Neural cell (in vitro differentiated cells): ENCODE measurements at regions not wholly inside any gene's neighbourhood (a gene's known extent, or its start where the extent isn't known, plus 50 kb on each side); places are given as distances from the start of the nearest gene placed in this dataset.

Experiments used
- H2AFZ ChIP-seq: fragments of 200-600, 300-800 bp; sonication (generic), shearing (Covaris generic); 2 replicates; pipeline ENCODE4 v1.6.0; 2014; ENCODE audit warnings: low read depth, mild to moderate bottlenecking, antibody characterized with exemption, low read length, moderate library complexity
- H3F3A ChIP-seq: fragments of 200-600 bp; shearing (Covaris generic); 2 replicates; pipeline ENCODE4 v1.6.1; 2016; ENCODE audit warnings: mild to moderate bottlenecking, moderate library complexity, mixed read lengths, antibody characterized with exemption, low read length; ENCODE audit not compliant: insufficient read depth, poor library complexity, severe bottlenecking
- H3K27ac ChIP-seq: fragments of 200-600, 300-800 bp; sonication (generic), shearing (Covaris generic); 2 replicates; pipeline ENCODE4 v1.5.1; 2014; ENCODE audit warnings: mild to moderate bottlenecking, low read length, moderate library complexity
- H3K27me3 ChIP-seq: fragments of 300-800, 200-600 bp; sonication (generic), shearing (Covaris generic); 2 replicates; pipeline ENCODE4 v1.6.0; 2014; ENCODE audit warnings: mild to moderate bottlenecking, low read depth, low read length, moderate library complexity; ENCODE audit not compliant: insufficient read depth
- H3K36me3 ChIP-seq: fragments of 300-800, 200-600 bp; sonication (generic), shearing (Covaris generic); 2 replicates; pipeline ENCODE4 v1.5.1; 2014; ENCODE audit warnings: mild to moderate bottlenecking, antibody characterized with exemption, low read length, moderate library complexity; ENCODE audit not compliant: insufficient read depth
- H3K4me2 ChIP-seq: fragments of 300-800, 200-600 bp; sonication (generic), shearing (Covaris generic); 2 replicates; pipeline ENCODE4 v1.6.0; 2014; ENCODE audit warnings: mild to moderate bottlenecking, low read length
- H3K4me3 ChIP-seq: fragments of 300-800, 200-600 bp; sonication (generic), shearing (Covaris generic); 2 replicates; pipeline ENCODE4 v1.5.1; 2014; ENCODE audit warnings: mild to moderate bottlenecking, low read length, moderate library complexity
- H3K79me2 ChIP-seq: fragments of 200-600 bp; shearing (Covaris generic); replicated peaks from 2 replicates; pipeline ENCODE4 v1.6.0; 2014; ENCODE audit warnings: mild to moderate bottlenecking, low read length, moderate library complexity; ENCODE audit not compliant: insufficient read depth
- H3K9ac ChIP-seq: fragments of 300-800, 200-600 bp; sonication (generic), shearing (Covaris generic); 2 replicates; pipeline ENCODE4 v1.6.1; 2016; ENCODE audit warnings: mild to moderate bottlenecking, low read length, mixed read lengths
- H3K9me2 ChIP-seq: fragments of 200-600 bp; shearing (Covaris generic); 2 replicates; pipeline ENCODE4 v1.6.1; 2016; ENCODE audit warnings: mild to moderate bottlenecking, low read length, mixed read lengths; ENCODE audit not compliant: insufficient read depth
- H3K9me3 ChIP-seq: fragments of 200-600, 300-800 bp; sonication (generic), shearing (Covaris generic); 2 replicates; pipeline ENCODE4 v1.6.1; 2016; ENCODE audit warnings: mild to moderate bottlenecking, mixed run types, low read length, moderate library complexity, mixed read lengths
- H4K20me1 ChIP-seq: fragments of 200-600 bp; shearing (Covaris generic); 2 replicates; pipeline ENCODE4 v1.6.1; 2016; ENCODE audit warnings: mild to moderate bottlenecking, mixed run types; ENCODE audit not compliant: insufficient read depth
- EP300 ChIP-seq: fragments of 450-650 bp; conservative IDR thresholded peaks from 2 replicates; pipeline ENCODE4 v1.6.1; 2014; ENCODE audit warnings: antibody characterized with exemption, mild to moderate bottlenecking, moderate library complexity; ENCODE audit not compliant: poor library complexity, severe bottlenecking
- EZH2 ChIP-seq: fragments of 200-600, 300-800 bp; shearing (Covaris generic), sonication (generic); IDR thresholded peaks from 2 replicates; pipeline ENCODE4 v1.6.1; 2014; ENCODE audit warnings: antibody characterized with exemption, low read length, borderline replicate concordance, mild to moderate bottlenecking; ENCODE audit not compliant: insufficient read depth, poor library complexity, severe bottlenecking
- MXI1 ChIP-seq: fragments of 450-650 bp; conservative IDR thresholded peaks from 2 replicates; pipeline ENCODE4 v1.6.1; 2014; ENCODE audit warnings: antibody characterized with exemption, mild to moderate bottlenecking; ENCODE audit not compliant: poor library complexity, severe bottlenecking
- POLR2AphosphoS5 ChIP-seq: IDR thresholded peaks from 2 replicates; pipeline ENCODE4 v1.6.1; 2012
- RAD21 ChIP-seq: fragments of 450-650 bp; conservative IDR thresholded peaks from 2 replicates; pipeline ENCODE4 v1.6.1; 2014; ENCODE audit warnings: antibody characterized with exemption, mild to moderate bottlenecking, moderate library complexity
- SMC3 ChIP-seq: fragments of 450-650 bp; conservative IDR thresholded peaks from 2 replicates; pipeline ENCODE4 v1.6.1; 2014; ENCODE audit warnings: antibody characterized with exemption, mild to moderate bottlenecking, moderate library complexity; ENCODE audit not compliant: poor library complexity
- TAF1 ChIP-seq: IDR thresholded peaks from 2 replicates; pipeline ENCODE4 v1.6.1; 2012; ENCODE audit warnings: low read depth
- TF ChIP-seq, protein P1 (sequence below): IDR thresholded peaks from 2 replicates; pipeline ENCODE4 v1.6.1; 2012; ENCODE audit warnings: borderline replicate concordance
- TF ChIP-seq, protein P2 (sequence below): fragments of 450-650 bp; IDR thresholded peaks from 2 replicates; pipeline ENCODE4 v1.5.1; 2014; ENCODE audit warnings: antibody characterized with exemption, mild to moderate bottlenecking, moderate library complexity; ENCODE audit not compliant: poor library complexity, severe bottlenecking

DNA sequence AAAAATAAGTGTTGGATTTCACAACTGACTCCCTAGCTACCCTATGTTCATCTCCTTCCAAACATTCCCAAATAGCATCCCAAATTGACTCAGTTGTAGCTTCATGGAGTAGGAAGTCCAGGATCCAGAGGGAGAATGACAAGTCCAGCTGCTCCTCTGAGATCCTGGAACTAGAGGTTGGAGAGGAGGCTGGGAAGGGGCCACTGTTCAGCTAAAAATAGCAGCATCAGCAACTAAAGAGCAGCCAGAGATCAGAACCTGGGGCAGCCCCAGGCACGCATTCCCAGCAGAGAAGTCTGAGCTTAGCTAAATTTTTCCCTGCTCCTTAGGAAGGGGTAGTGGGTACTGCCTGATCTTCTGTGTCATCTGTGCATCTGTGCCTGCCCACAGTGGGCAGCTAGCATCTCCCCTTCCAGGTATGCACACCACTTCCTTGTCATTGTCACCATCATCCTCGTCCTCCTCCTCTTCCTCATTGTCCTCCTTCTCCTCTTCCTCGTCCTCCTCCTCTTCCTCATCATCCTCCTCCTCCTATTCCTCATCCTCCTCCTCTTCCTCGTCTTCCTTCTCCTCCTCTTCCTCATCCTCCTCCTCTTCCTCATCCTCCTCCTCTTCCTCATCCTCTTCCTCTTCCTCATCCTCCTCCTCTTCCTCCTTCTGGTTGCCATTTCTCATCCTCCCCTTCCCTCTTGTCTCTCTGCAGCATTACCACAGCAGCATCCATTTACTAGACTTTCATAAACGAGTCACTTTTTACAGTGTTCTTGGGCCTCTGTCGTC, 152.3 kb upstream of the ROPN1 start:
- no peak overlapping the region for H3K4me3 ChIP-seq
- peaks cover 3% of the 10 kb centered on the region for H4K20me1 ChIP-seq
- H3K9me2 ChIP-seq = no peaks in the 10 kb centered on the region
- H3K79me2 ChIP-seq = peaks cover 27% of the 10 kb centered on the region
- H3K36me3 ChIP-seq = no peaks in the 10 kb centered on the region
- no peak overlapping the region for H3K9ac ChIP-seq
- H3K27ac ChIP-seq = no peak overlapping the region
- peaks cover under 1% of the 10 kb centered on the region for H3F3A ChIP-seq
- H2AFZ ChIP-seq = no peak overlapping the region
- no peaks in the 10 kb centered on the region for H3K9me3 ChIP-seq
- no peaks in the 10 kb centered on the region for H3K27me3 ChIP-seq
- no peak overlapping the region for H3K4me2 ChIP-seq
- TF ChIP-seq SMC3 (no peak), EZH2 (no peak)

DNA sequence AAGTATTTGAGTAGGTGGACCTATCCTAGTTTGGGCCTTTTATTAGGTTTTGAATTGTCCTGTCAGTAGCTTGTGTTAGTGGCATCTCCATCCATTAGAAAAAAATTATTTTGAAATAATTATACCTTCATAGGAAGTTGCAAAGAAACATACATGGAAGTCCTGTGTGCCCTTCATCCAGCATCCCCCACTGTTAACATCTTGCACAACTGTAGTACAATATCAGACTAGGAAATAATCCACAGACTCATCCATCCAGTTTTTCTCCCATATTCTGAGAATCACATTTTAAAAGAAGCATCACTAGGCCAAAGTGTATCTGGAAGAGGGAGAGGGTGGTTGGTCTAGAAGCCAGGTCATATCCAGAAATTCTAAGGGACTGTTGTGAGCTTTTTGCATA, 155.5 kb upstream of the ROPN1 start:
- peaks cover 20% of the 10 kb centered on the region for H3K79me2 ChIP-seq
- no peak overlapping the region for H3K27ac ChIP-seq
- H3K9me2 ChIP-seq = no peaks in the 10 kb centered on the region
- no peaks in the 10 kb centered on the region for H3K9me3 ChIP-seq
- H3K4me3 ChIP-seq = no peak overlapping the region
- H3F3A ChIP-seq = peaks cover 5% of the 10 kb centered on the region
- H3K27me3 ChIP-seq = no peaks in the 10 kb centered on the region
- no peak overlapping the region for H3K4me2 ChIP-seq
- H3K9ac ChIP-seq = no peak overlapping the region
- no peaks in the 10 kb centered on the region for H4K20me1 ChIP-seq
- H3K36me3 ChIP-seq = no peaks in the 10 kb centered on the region
- TF ChIP-seq TAF1 (no peak), EZH2 (no peak), RAD21 (no peak), POLR2AphosphoS5 (no peak), MXI1 (no peak), EP300 (no peak), SMC3 (no peak)
- TF ChIP-seq, protein P1, sequence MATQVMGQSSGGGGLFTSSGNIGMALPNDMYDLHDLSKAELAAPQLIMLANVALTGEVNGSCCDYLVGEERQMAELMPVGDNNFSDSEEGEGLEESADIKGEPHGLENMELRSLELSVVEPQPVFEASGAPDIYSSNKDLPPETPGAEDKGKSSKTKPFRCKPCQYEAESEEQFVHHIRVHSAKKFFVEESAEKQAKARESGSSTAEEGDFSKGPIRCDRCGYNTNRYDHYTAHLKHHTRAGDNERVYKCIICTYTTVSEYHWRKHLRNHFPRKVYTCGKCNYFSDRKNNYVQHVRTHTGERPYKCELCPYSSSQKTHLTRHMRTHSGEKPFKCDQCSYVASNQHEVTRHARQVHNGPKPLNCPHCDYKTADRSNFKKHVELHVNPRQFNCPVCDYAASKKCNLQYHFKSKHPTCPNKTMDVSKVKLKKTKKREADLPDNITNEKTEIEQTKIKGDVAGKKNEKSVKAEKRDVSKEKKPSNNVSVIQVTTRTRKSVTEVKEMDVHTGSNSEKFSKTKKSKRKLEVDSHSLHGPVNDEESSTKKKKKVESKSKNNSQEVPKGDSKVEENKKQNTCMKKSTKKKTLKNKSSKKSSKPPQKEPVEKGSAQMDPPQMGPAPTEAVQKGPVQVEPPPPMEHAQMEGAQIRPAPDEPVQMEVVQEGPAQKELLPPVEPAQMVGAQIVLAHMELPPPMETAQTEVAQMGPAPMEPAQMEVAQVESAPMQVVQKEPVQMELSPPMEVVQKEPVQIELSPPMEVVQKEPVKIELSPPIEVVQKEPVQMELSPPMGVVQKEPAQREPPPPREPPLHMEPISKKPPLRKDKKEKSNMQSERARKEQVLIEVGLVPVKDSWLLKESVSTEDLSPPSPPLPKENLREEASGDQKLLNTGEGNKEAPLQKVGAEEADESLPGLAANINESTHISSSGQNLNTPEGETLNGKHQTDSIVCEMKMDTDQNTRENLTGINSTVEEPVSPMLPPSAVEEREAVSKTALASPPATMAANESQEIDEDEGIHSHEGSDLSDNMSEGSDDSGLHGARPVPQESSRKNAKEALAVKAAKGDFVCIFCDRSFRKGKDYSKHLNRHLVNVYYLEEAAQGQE = no peak
- TF ChIP-seq, protein P2, sequence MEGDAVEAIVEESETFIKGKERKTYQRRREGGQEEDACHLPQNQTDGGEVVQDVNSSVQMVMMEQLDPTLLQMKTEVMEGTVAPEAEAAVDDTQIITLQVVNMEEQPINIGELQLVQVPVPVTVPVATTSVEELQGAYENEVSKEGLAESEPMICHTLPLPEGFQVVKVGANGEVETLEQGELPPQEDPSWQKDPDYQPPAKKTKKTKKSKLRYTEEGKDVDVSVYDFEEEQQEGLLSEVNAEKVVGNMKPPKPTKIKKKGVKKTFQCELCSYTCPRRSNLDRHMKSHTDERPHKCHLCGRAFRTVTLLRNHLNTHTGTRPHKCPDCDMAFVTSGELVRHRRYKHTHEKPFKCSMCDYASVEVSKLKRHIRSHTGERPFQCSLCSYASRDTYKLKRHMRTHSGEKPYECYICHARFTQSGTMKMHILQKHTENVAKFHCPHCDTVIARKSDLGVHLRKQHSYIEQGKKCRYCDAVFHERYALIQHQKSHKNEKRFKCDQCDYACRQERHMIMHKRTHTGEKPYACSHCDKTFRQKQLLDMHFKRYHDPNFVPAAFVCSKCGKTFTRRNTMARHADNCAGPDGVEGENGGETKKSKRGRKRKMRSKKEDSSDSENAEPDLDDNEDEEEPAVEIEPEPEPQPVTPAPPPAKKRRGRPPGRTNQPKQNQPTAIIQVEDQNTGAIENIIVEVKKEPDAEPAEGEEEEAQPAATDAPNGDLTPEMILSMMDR = no peak
- H2AFZ ChIP-seq = no peak overlapping the region
